ENCODE measurements at regions not wholly inside any gene's neighbourhood (a gene's known extent, or its start where the extent isn't known, plus 50 kb on each side); places are given as distances from the start of the nearest gene placed in this dataset.
"Not testable (repeated sequence)": the region's sequence is repeated elsewhere in the genome, so short reads cannot be mapped to it uniquely, and the experiment has no call there.

GRCh38 chr12:14076538-14076937 is 95.1 kb upstream of the GRIN2B start:
- intact Hi-C loops (cut with DNase I): no loop called here

GRCh38 chr12:14086838-14087237 is 105.4 kb upstream of the GRIN2B start:
- Histone ChIP-seq H3K4me1 (ENCODE audit: control insufficient read depth in 2 of 3, insufficient read depth in 2 of 3, low read depth in 1 of 3, low read length in 3 of 3) (no peaks in the 10 kb centered on the region), H3K36me3 (ENCODE audit: control insufficient read depth in 2 of 3, insufficient read depth in 3 of 3, low read length in 3 of 3) (no peaks in the 10 kb centered on the region), H3K27me3 (ENCODE audit: control insufficient read depth, insufficient read depth, low read length) (no peaks in the 10 kb centered on the region), H3K9ac (ENCODE audit: low read length in 3 of 3) (no peak overlapping the region), H3K9me3 (ENCODE audit: control insufficient read depth in 2 of 3, insufficient read depth in 1 of 3, low read length in 3 of 3) (no peaks in the 10 kb centered on the region), H3K27ac (ENCODE audit: low read depth in 2 of 2, low read length in 2 of 2) (no peak overlapping the region), H3K4me3 (ENCODE audit: low read length in 3 of 3) (no peak overlapping the region)
- DNase-seq: no peak
- intact Hi-C loops (cut with DNase I): no loop called here
- no peak for TF ChIP-seq CTCF (IDR thresholded peaks at IDR 0.05; ENCODE audit: borderline replicate concordance, extremely low read depth, insufficient read depth)
- no peak for FAIRE-seq

More at GRCh38 chr12:14076538-14076937, 95.1 kb upstream of the GRIN2B start:
- Histone ChIP-seq H3K36me3 (ENCODE audit: control insufficient read depth in 2 of 3, insufficient read depth in 3 of 3, low read length in 3 of 3) (no peaks in the 10 kb centered on the region), H3K4me3 (ENCODE audit: low read length in 3 of 3) (no peak overlapping the region), H3K27ac (ENCODE audit: low read depth in 2 of 2, low read length in 2 of 2) (no peak overlapping the region), H3K9ac (ENCODE audit: low read length in 3 of 3) (no peak overlapping the region), H3K4me1 (ENCODE audit: control insufficient read depth in 2 of 3, insufficient read depth in 2 of 3, low read depth in 1 of 3, low read length in 3 of 3) (no peaks in the 10 kb centered on the region), H3K9me3 (ENCODE audit: control insufficient read depth in 2 of 3, insufficient read depth in 1 of 3, low read length in 3 of 3) (peaks cover 0 to 6% (median 4%) of the 10 kb centered on the region in 3 donors), H3K27me3 (ENCODE audit: control insufficient read depth, insufficient read depth, low read length) (no peaks in the 10 kb centered on the region)
- FAIRE-seq (no peak), DNase-seq (no peak)
- TF ChIP-seq CTCF (IDR thresholded peaks at IDR 0.05; ENCODE audit: borderline replicate concordance, extremely low read depth, insufficient read depth): no peak

- no peak for DNase-seq
- Histone ChIP-seq H3K27me3 (ENCODE audit: control insufficient read depth, insufficient read depth, low read length) (no peaks in the 10 kb centered on the region), H3K4me1 (ENCODE audit: control insufficient read depth in 2 of 3, insufficient read depth in 2 of 3, low read depth in 1 of 3, low read length in 3 of 3) (no peaks in the 10 kb centered on the region), H3K9ac (ENCODE audit: low read length in 3 of 3) (no peak overlapping the region), H3K36me3 (ENCODE audit: control insufficient read depth in 2 of 3, insufficient read depth in 3 of 3, low read length in 3 of 3) (no peaks in the 10 kb centered on the region), H3K9me3 (ENCODE audit: control insufficient read depth in 2 of 3, insufficient read depth in 1 of 3, low read length in 3 of 3) (no peaks in the 10 kb centered on the region), H3K4me3 (ENCODE audit: low read length in 3 of 3) (no peak overlapping the region), H3K27ac (ENCODE audit: low read depth in 2 of 2, low read length in 2 of 2) (no peak overlapping the region)
- TF ChIP-seq CTCF (IDR thresholded peaks at IDR 0.05; ENCODE audit: borderline replicate concordance, extremely low read depth, insufficient read depth): no peak
- intact Hi-C loops (cut with DNase I): no loop called here
- no peak for FAIRE-seq
These were observed 118.6 kb upstream of the GRIN2B start for GRCh38 chr12:14099994-14100393.

- intact Hi-C loops (cut with DNase I): not testable (repeated sequence)
These were observed 120.2 kb upstream of the GRIN2B start for GRCh38 chr12:14101556-14101955.

More at GRCh38 chr12:14101556-14101955, 120.2 kb upstream of the GRIN2B start:
- H3K27me3 ChIP-seq (ENCODE audit: control insufficient read depth, insufficient read depth, low read length); DNase-seq; H3K4me1 ChIP-seq (ENCODE audit: control insufficient read depth in 2 of 3, insufficient read depth in 2 of 3, low read depth in 1 of 3, low read length in 3 of 3); H3K9me3 ChIP-seq (ENCODE audit: control insufficient read depth in 2 of 3, insufficient read depth in 1 of 3, low read length in 3 of 3); FAIRE-seq; H3K27ac ChIP-seq (ENCODE audit: low read depth in 2 of 2, low read length in 2 of 2); H3K9ac ChIP-seq (ENCODE audit: low read length in 3 of 3); H3K4me3 ChIP-seq (ENCODE audit: low read length in 3 of 3); H3K36me3 ChIP-seq (ENCODE audit: control insufficient read depth in 2 of 3, insufficient read depth in 3 of 3, low read length in 3 of 3): not testable (repeated sequence)
